SU-DHL-6 (cell line): ENCODE measurements at regions not wholly inside any gene's neighbourhood (a gene's known extent, or its start where the extent isn't known, plus 50 kb on each side); places are given as distances from the start of the nearest gene placed in this dataset.

ENCODE experiments used
- H2AFZ ChIP-seq: fragments of 200-600 bp; sonication (generic); 2 replicates; pipeline ENCODE4 v1.6.1; 2014; ENCODE audit warnings: low read depth, mild to moderate bottlenecking, moderate library complexity, mixed read lengths, antibody characterized with exemption, low read length; ENCODE audit not compliant: severe bottlenecking
- H3F3A ChIP-seq: fragments of 200-600 bp; shearing (Covaris generic); 2 replicates; pipeline ENCODE4 v1.6.0; 2016; ENCODE audit warnings: antibody characterized with exemption, mild to moderate bottlenecking; ENCODE audit not compliant: insufficient read depth
- H3K27ac ChIP-seq: fragments of 200-600 bp; sonication (generic); 2 replicates; pipeline ENCODE4 v1.5.1; 2016; ENCODE audit warnings: low read depth, mild to moderate bottlenecking, low read length, moderate library complexity, mixed read lengths
- H3K27me3 ChIP-seq: fragments of 200-600 bp; sonication (generic), shearing (Covaris generic); 2 replicates; pipeline ENCODE4 v1.6.0; 2014; ENCODE audit warnings: mild to moderate bottlenecking, low read length
- H3K36me3 ChIP-seq: fragments of 200-600 bp; sonication (generic); 2 replicates; pipeline ENCODE4 v1.6.1; 2014; ENCODE audit warnings: mild to moderate bottlenecking, low read length, mixed read lengths
- H3K4me2 ChIP-seq: fragments of 300-600, 200-600 bp; shearing (Covaris generic), sonication (generic); 2 replicates; pipeline ENCODE4 v1.6.0; 2014; ENCODE audit warnings: low read length, low read depth, mild to moderate bottlenecking; ENCODE audit not compliant: poor library complexity, severe bottlenecking
- H3K4me3 ChIP-seq: fragments of 200-600 bp; sonication (generic); 2 replicates; pipeline ENCODE4 v1.5.1; 2014; ENCODE audit warnings: antibody characterized with exemption, low read length, mild to moderate bottlenecking, mixed read lengths; ENCODE audit not compliant: insufficient read depth, poor library complexity, severe bottlenecking
- H3K79me2 ChIP-seq: fragments of 200-600 bp; sonication (generic); 2 replicates; pipeline ENCODE4 v1.6.1; 2014; ENCODE audit warnings: mild to moderate bottlenecking, low read length, moderate library complexity; ENCODE audit not compliant: insufficient read depth
- H3K9ac ChIP-seq: fragments of 200-600 bp; sonication (generic); 2 replicates; pipeline ENCODE4 v1.7.0; 2014; ENCODE audit warnings: mild to moderate bottlenecking, low read length
- H3K9me2 ChIP-seq: fragments of 200-600 bp; sonication (generic); replicated peaks from 2 replicates; pipeline ENCODE4 v1.6.1; 2014; ENCODE audit warnings: low read length; ENCODE audit not compliant: insufficient read depth
- H3K9me3 ChIP-seq: fragments of 200-600 bp; sonication (generic); 2 replicates; pipeline ENCODE4 v1.6.1; 2014; ENCODE audit warnings: low read length, mixed read lengths; ENCODE audit not compliant: insufficient read depth
- H4K20me1 ChIP-seq: fragments of 200-600 bp; sonication (generic); 2 replicates; pipeline ENCODE4 v1.6.1; 2014; ENCODE audit warnings: low read depth, mild to moderate bottlenecking, antibody characterized with exemption, low read length, moderate library complexity, mixed read lengths
- CTCF ChIP-seq: fragments of 200-600 bp; sonication (generic); IDR thresholded peaks from one replicate; pipeline ENCODE4 v1.5.1; 2017; ENCODE audit warnings: antibody characterized with exemption, mild to moderate bottlenecking, low read length, moderate library complexity; ENCODE audit not compliant: insufficient read depth, poor library complexity, severe bottlenecking
- EZH2phosphoT487 ChIP-seq: fragments of 200-600 bp; sonication (generic), shearing (Covaris generic); conservative IDR thresholded peaks from 2 replicates; pipeline ENCODE4 v1.6.1; 2018; ENCODE audit warnings: mild to moderate bottlenecking, antibody characterized with exemption, low read length, moderate library complexity, mixed read lengths

- Histone ChIP-seq H3K9me3 (no peaks in the 10 kb centered on the region), H3K4me3 (no peak overlapping the region), H3F3A (no peaks in the 10 kb centered on the region), H3K9me2 (no peaks in the 10 kb centered on the region), H3K79me2 (no peaks in the 10 kb centered on the region), H3K27me3 (no peaks in the 10 kb centered on the region), H4K20me1 (no peaks in the 10 kb centered on the region), H2AFZ (no peak overlapping the region), H3K36me3 (no peaks in the 10 kb centered on the region), H3K4me2 (no peak overlapping the region), H3K27ac (no peak overlapping the region), H3K9ac (no peak overlapping the region)
- no peak for TF ChIP-seq CTCF
- no peak for TF ChIP-seq EZH2phosphoT487
These were observed 110.4 kb upstream of the COL21A1 start for GRCh38 chr6:56357616-56358373.

- no peak for TF ChIP-seq CTCF
- TF ChIP-seq EZH2phosphoT487, result no peak
- Histone ChIP-seq H3F3A (no peaks in the 10 kb centered on the region), H3K4me2 (no peak overlapping the region), H3K36me3 (no peaks in the 10 kb centered on the region), H3K27ac (no peak overlapping the region), H3K9me3 (no peaks in the 10 kb centered on the region), H3K4me3 (no peak overlapping the region), H3K9me2 (no peaks in the 10 kb centered on the region), H3K27me3 (no peaks in the 10 kb centered on the region), H3K79me2 (no peaks in the 10 kb centered on the region), H3K9ac (no peak overlapping the region), H4K20me1 (no peaks in the 10 kb centered on the region), H2AFZ (no peak overlapping the region)
These were observed 109.0 kb upstream of the COL21A1 start for GRCh38 chr6:56356426-56356825.

- no peaks in the 10 kb centered on the region for H4K20me1 ChIP-seq
- no peaks in the 10 kb centered on the region for H3K27me3 ChIP-seq
- no peak overlapping the region for H3K27ac ChIP-seq
- H3K4me2 ChIP-seq, result no peak overlapping the region
- no peak overlapping the region for H3K4me3 ChIP-seq
- H3K9me2 ChIP-seq, result no peaks in the 10 kb centered on the region
- H3K36me3 ChIP-seq, result no peaks in the 10 kb centered on the region
- H3K79me2 ChIP-seq, result no peaks in the 10 kb centered on the region
- TF ChIP-seq CTCF (no peak), EZH2phosphoT487 (no peak)
- no peak overlapping the region for H2AFZ ChIP-seq
- no peak overlapping the region for H3K9ac ChIP-seq
- H3K9me3 ChIP-seq, result no peaks in the 10 kb centered on the region
- no peaks in the 10 kb centered on the region for H3F3A ChIP-seq
These were observed 106.5 kb upstream of the COL21A1 start for GRCh38 chr6:56353860-56354259.
